ENCODE measurements at regions not wholly inside any gene's neighbourhood (a gene's known extent, or its start where the extent isn't known, plus 50 kb on each side); places are given as distances from the start of the nearest gene placed in this dataset.

- TF ChIP-seq, protein P1, sequence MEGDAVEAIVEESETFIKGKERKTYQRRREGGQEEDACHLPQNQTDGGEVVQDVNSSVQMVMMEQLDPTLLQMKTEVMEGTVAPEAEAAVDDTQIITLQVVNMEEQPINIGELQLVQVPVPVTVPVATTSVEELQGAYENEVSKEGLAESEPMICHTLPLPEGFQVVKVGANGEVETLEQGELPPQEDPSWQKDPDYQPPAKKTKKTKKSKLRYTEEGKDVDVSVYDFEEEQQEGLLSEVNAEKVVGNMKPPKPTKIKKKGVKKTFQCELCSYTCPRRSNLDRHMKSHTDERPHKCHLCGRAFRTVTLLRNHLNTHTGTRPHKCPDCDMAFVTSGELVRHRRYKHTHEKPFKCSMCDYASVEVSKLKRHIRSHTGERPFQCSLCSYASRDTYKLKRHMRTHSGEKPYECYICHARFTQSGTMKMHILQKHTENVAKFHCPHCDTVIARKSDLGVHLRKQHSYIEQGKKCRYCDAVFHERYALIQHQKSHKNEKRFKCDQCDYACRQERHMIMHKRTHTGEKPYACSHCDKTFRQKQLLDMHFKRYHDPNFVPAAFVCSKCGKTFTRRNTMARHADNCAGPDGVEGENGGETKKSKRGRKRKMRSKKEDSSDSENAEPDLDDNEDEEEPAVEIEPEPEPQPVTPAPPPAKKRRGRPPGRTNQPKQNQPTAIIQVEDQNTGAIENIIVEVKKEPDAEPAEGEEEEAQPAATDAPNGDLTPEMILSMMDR (conservative IDR thresholded peaks at IDR 0.05 in 1 of 2, IDR thresholded peaks at IDR 0.05 in 1 of 2; ENCODE audit: extremely low read depth in 1 of 2, insufficient read depth in 1 of 2, low read depth in 1 of 2, low read length in 2 of 2): no peak
- TF ChIP-seq EZH2 (IDR thresholded peaks at IDR 0.05; ENCODE audit: borderline replicate concordance, low read length): no peak
These were observed 810.7 kb downstream of the MAFB start for GRCh38 chr20:39878320-39878719.
